HG03139 (cell line): ENCODE measurements at regions not wholly inside any gene's neighbourhood (a gene's known extent, or its start where the extent isn't known, plus 50 kb on each side); places are given as distances from the start of the nearest gene placed in this dataset.
"Not testable (repeated sequence)": the region's sequence is repeated elsewhere in the genome, so short reads cannot be mapped to it uniquely, and the experiment has no call there.

ENCODE experiments used
- ATAC-seq: cut with Tn5 transposase; IDR thresholded peaks from one replicate; pipeline ENCODE4 v1.9.1; 2021; ENCODE audit not compliant: unreplicated experiment

DNA sequence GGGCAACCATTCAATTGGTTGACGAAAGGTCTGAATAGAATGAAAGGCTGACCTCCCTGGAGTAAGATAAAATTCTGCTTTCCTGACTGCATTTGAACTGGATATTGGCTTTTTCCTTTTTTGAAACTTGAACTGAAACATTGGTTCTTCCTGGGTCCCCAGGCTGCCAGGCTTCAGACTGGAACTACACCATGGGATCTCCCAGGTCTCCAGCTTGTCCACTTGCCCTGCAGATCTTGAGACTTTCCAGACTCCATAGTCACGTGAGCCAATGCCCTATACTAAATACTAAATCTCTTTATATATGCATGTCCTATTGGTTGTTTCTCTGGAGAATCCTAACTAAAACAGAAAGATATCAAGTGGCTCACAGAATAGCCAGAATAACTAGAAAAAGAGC, 118.7 kb upstream of the KRR1 start:
- no peak for ATAC-seq

- ATAC-seq, result no peak
Observed at GRCh38 chr12:75628916-75629315, 117.5 kb upstream of the KRR1 start.

DNA sequence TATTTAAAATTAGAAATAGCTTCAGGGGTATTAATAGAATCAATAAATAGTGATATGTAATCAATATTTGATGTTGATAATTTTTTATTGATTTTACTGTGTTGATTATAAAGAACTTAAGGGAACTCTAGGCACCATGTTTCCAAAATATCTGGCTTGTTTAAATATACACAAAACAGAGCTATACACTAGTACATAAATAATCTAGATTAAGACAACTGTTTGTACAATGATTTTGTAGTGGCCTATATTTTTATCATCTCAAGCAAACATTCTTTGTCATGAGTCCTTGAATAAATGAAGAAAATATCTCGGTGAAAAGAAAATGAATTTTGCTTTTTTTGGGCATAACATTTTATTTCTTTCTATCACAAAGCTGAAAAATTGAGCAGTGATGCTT, 117.1 kb upstream of the KRR1 start:
- no peak for ATAC-seq

GRCh38 chr12:75623631-75624154, 112.3 kb upstream of the KRR1 start:
- ATAC-seq, result no peak

GRCh38 chr12:75622492-75622891, 111.1 kb upstream of the KRR1 start:
- ATAC-seq, result no peak

GRCh38 chr12:75614396-75614795, 103.0 kb upstream of the KRR1 start:
- not testable (repeated sequence) for ATAC-seq

DNA sequence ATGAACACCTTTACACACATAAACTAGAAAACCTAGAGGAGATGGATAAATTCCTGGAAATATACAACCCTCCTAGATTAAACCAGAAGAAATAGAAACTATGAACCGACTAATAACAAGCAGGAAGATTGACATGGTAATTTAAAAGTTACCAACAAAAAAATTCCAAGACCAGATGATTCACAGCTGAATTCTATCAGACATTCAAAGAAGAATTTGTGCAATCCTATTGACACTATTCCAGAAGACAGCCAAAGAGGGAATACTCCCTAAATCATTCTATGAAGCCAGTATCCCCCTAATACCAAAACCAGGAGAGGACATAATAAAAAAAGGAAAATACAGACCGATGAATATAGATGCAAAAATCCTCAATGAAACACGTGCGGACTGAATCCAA, 102.6 kb upstream of the KRR1 start:
- ATAC-seq, result no peak

GRCh38 chr12:75611041-75611440, 99.6 kb upstream of the KRR1 start:
- ATAC-seq, result no peak

- no peak for ATAC-seq
Observed at GRCh38 chr12:75606956-75607355, 95.5 kb upstream of the KRR1 start.

DNA sequence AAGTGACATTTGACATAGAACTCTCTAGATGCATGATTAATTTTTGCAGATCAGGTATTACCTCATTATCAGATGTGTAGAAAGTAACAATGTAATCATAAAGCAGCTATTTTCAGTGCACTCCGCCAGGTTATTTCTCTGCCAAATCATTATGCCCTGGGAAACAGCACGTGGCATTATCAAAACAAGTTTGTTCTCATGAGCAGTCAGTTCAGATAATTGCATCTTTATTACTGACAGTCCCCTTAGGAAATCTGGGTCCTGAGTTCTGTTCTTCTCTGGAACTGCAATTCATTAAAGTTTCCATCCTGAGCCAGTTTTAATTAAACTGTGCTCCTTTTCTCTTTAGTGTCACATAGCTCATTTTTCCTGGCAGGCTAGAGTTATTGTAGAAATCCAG, 94.7 kb upstream of the KRR1 start:
- no peak for ATAC-seq

DNA sequence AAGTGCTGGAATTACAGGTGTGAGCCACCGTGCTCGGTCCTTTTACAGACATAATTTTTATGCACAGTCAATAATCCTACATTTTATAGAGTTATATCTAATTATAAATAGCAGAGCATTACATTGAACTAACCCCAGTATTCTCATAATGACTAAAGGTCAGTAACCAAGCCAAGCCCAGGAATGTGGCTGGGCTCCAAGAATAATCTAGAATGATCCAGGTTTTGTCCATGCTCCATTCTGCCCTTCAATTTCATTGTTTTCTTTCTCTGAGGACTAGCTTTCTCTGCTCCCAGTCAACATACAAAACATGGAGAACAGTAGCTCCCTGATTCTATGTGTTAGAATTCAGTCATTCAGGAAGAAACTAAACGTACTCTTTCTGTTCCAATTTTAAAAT, 92.1 kb upstream of the KRR1 start:
- ATAC-seq, result no peak

DNA sequence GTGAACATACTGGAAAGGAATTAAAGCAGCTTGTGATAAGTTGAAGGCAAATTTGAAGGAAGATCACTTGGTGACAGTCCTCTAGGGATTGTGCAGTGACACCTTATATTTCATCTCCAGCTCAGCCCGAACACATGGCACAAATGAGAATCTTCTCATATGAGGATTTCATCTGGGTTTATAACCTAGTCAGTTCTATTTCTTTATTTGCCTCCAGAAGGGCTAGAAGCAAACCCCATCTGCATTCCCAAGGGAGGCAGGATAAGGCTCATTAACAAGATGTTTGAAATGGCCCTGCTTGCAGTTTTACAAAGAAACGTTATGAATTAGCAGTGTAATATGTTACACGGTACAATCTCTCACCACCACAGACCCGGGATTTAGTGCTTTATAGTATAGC, 90.7 kb upstream of the KRR1 start:
- no peak for ATAC-seq

- no peak for ATAC-seq
Observed at GRCh38 chr12:75600146-75600545, 88.7 kb upstream of the KRR1 start.

DNA sequence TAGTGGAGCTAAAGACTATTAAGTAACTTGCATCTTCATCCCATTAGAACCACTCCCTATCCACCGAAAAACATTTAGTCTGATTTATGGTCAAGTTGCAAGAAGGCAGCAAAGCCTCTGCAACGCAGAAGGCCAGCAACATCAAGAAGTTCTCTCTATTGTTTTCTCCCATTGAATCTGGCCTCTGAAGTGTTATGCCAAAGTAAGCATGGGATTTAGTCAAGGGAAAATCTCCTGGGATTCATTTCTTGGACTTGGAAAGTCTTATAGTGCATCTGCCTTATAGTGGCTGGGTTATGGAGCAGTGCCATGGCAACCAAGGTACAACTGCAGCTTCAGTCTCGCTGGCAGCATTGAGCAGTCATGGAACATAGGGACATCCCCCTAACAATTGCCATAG, 87.7 kb upstream of the KRR1 start:
- ATAC-seq, result no peak

- no peak for ATAC-seq
Observed at GRCh38 chr12:75596406-75596805, 85.0 kb upstream of the KRR1 start.

DNA sequence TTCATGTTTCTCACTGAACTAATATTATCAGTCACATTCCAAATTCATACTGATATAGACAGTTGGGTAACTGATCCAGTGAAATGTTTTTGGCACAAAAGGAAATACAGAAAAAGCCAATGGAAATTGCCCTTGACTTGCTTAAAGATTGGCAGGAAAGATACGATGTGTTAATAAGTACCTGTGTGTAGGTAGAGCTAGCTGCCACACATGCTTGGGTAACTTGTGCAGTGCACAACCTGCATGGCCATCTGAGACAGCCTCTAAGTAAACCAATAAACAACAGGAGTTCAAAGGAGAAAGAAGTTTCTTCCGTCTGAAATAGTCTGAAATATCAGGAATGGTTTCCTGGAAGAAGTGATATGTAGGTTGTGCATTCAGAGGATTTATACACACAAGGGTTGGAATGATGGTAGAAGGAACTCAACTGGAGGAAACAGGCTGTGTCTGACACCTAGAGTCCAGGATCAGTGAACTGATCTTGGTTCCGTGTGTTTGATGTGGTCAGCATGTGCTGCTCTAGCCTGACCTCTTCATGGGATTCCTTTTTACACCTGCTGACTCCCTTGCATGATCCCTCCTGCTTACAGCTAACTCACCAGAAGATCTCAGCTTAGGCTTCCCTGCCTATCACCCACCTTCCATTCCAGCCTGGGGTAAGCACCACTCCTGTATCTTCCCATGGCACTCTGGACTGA, 81.4 kb upstream of the KRR1 start:
- no peak for ATAC-seq

GRCh38 chr12:75592086-75592485, 80.7 kb upstream of the KRR1 start:
- ATAC-seq, result no peak

DNA sequence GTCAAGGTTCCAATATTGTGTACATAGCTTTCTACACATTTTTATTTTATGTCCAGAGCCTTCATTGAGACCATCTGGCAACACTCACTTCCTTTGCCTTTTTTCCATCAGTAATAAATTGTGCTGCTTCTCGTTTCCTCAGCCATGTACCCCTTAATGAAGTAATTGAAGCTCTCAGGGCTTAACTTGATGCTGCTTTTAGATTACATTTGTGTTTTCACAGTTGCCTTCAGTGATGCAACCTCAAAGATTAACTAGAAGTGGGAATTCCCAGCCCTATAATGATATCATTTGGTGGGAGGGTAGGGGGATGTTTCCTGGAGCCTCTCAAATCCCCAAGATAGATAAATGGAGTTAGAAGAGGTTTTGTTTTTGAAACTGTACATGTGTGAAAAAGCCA, 80.2 kb upstream of the KRR1 start:
- ATAC-seq, result no peak

GRCh38 chr12:75589801-75590200, 78.4 kb upstream of the KRR1 start:
- no peak for ATAC-seq

GRCh38 chr12:75587340-75588106, 76.1 kb upstream of the KRR1 start:
- ATAC-seq, result no peak

DNA sequence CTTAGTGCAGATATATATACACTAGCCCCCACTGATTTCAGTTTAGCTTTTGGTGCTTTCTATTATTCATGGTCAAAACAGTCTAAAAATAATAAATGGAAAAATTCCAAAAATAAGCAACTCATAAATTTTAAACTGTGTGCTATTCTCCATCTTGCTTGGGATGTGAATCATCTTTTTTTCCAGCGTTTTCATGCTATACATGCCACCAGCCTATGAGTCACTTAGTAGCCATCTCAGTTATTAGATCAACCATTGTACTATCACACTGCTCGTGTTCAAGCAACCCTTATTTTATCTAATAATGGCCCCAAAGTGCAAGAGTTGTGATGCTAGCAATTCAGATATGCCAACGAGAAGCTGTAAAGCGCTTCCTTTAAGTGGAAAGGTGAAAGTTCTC, 73.9 kb upstream of the KRR1 start:
- ATAC-seq, result no peak

DNA sequence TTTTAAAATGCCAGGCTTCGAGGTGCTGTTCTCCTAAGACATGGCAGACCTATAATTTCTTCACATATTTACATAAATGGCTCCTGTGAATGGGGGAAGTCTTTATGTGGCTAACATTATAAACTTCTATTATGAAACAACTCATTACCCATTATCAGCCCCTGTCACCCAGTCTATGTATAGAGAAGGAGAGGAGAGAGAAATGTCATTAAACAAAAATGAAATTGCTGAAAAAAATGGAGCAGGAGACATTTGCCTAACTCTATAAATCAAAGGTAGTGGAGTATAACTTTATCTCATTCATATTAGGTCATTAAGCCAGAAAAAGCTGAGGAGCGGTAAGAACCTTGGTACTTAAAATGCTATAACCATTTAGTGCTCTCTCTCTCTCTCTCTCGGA, 71.9 kb upstream of the KRR1 start:
- no peak for ATAC-seq

- ATAC-seq, result no peak
Observed at GRCh38 chr12:75581515-75581914, 70.1 kb upstream of the KRR1 start.
